Parathyroid adenoma (tissue), 2 donors: ENCODE measurements at regions not wholly inside any gene's neighbourhood (a gene's known extent, or its start where the extent isn't known, plus 50 kb on each side); places are given as distances from the start of the nearest gene placed in this dataset.

ENCODE experiments used
- H2AFZ ChIP-seq: fragments of 300-600 bp; sonication (generic); one replicate; pipeline ENCODE4 v1.7.0; 2017; ENCODE audit warnings: antibody characterized with exemption, mild to moderate bottlenecking
- H3K27ac ChIP-seq: fragments of 300-600 bp; sonication (generic); one replicate; pipeline ENCODE4 v1.7.0; 2017
- H3K27me3 ChIP-seq: fragments of 300-600 bp; sonication (generic); one replicate; pipeline ENCODE4 v1.7.0; 2017; ENCODE audit warnings: low read length; ENCODE audit not compliant: control insufficient read depth, insufficient read depth
- H3K36me3 ChIP-seq: fragments of 300-600 bp; sonication (generic); one replicate; pipeline ENCODE4 v1.7.0; 2017; ENCODE audit warnings: low read length; ENCODE audit not compliant: control insufficient read depth, insufficient read depth
- H3K4me1 ChIP-seq: fragments of 300-600 bp; sonication (generic); one replicate; pipeline ENCODE4 v1.7.0; 2017; ENCODE audit warnings: control low read depth
- H3K4me2 ChIP-seq: fragments of 300-600 bp; sonication (generic); one replicate; pipeline ENCODE4 v1.7.0; 2017; ENCODE audit warnings: low read length
- H3K4me3 ChIP-seq: fragments of 300-600 bp; sonication (generic); one replicate; pipeline ENCODE4 v1.7.0; 2017; ENCODE audit warnings: low read depth, low read length
- H3K79me2 ChIP-seq: fragments of 300-600 bp; sonication (generic); one replicate; pipeline ENCODE4 v1.7.0; 2017; ENCODE audit warnings: control low read depth
- H3K9ac ChIP-seq: fragments of 300-600 bp; sonication (generic); one replicate; pipeline ENCODE4 v1.7.0; 2017; ENCODE audit warnings: mild to moderate bottlenecking
- H3K9me3 ChIP-seq: fragments of 300-600 bp; sonication (generic); one replicate; pipeline ENCODE4 v1.7.0; 2017; ENCODE audit warnings: low read length; ENCODE audit not compliant: control insufficient read depth
- CTCF ChIP-seq: fragments of 300-600 bp; sonication (generic); IDR thresholded peaks from one replicate; pipeline ENCODE4 v1.7.0; 2017; ENCODE audit warnings: antibody characterized with exemption, mild to moderate bottlenecking
- donor health status: primary hyperparathyroidism.

GRCh38 chr1:29669912-29670311 lies 433.6 kb downstream of the PTPRU start:
- no peak for TF ChIP-seq CTCF
- H3K27me3 ChIP-seq = no peaks in the 10 kb centered on the region
- no peaks in the 10 kb centered on the region for H3K9me3 ChIP-seq

GRCh38 chr1:29669158-29669871 lies 433.0 kb downstream of the PTPRU start:
- Histone ChIP-seq H3K27ac (no peak overlapping the region), H3K9ac (no peak overlapping the region), H3K9me3 (no peaks in the 10 kb centered on the region), H3K27me3 (no peaks in the 10 kb centered on the region), H3K4me1 (peaks cover 5% of the 10 kb centered on the region), H2AFZ (no peak overlapping the region), H3K4me3 (no peak overlapping the region), H3K4me2 (no peak overlapping the region), H3K79me2 (no peaks in the 10 kb centered on the region), H3K36me3 (no peaks in the 10 kb centered on the region)
- no peak for TF ChIP-seq CTCF

More at GRCh38 chr1:29669912-29670311, 433.6 kb downstream of the PTPRU start:
- no peak overlapping the region for H3K27ac ChIP-seq
- no peaks in the 10 kb centered on the region for H3K79me2 ChIP-seq
- no peak overlapping the region for H2AFZ ChIP-seq
- H3K9ac ChIP-seq = no peak overlapping the region
- peaks cover 9% of the 10 kb centered on the region for H3K4me1 ChIP-seq
- no peaks in the 10 kb centered on the region for H3K36me3 ChIP-seq
- H3K4me3 ChIP-seq = no peak overlapping the region
- no peak overlapping the region for H3K4me2 ChIP-seq

GRCh38 chr1:29668551-29669157 lies 432.3 kb downstream of the PTPRU start:
- no peak overlapping the region for H3K27ac ChIP-seq
- H3K4me3 ChIP-seq = no peak overlapping the region
- no peak overlapping the region for H3K9ac ChIP-seq
- no peaks in the 10 kb centered on the region for H3K9me3 ChIP-seq
- H3K27me3 ChIP-seq = no peaks in the 10 kb centered on the region
- H3K36me3 ChIP-seq = no peaks in the 10 kb centered on the region
- H3K4me1 ChIP-seq = peaks cover 5% of the 10 kb centered on the region
- H3K79me2 ChIP-seq = no peaks in the 10 kb centered on the region
- no peak for TF ChIP-seq CTCF
- no peak overlapping the region for H3K4me2 ChIP-seq
- no peak overlapping the region for H2AFZ ChIP-seq

- Histone ChIP-seq H3K27ac (no peak overlapping the region), H3K4me2 (no peak overlapping the region), H3K9ac (no peak overlapping the region), H3K9me3 (no peaks in the 10 kb centered on the region), H3K36me3 (no peaks in the 10 kb centered on the region), H2AFZ (no peak overlapping the region), H3K4me1 (peaks cover 5% of the 10 kb centered on the region), H3K79me2 (no peaks in the 10 kb centered on the region), H3K4me3 (no peak overlapping the region), H3K27me3 (no peaks in the 10 kb centered on the region)
- TF ChIP-seq CTCF = no peak
Observed at GRCh38 chr1:29667951-29668350, 431.6 kb downstream of the PTPRU start.

- no peaks in the 10 kb centered on the region for H3K79me2 ChIP-seq
- no peak overlapping the region for H3K27ac ChIP-seq
- TF ChIP-seq CTCF = no peak
- no peaks in the 10 kb centered on the region for H3K27me3 ChIP-seq
- no peaks in the 10 kb centered on the region for H3K9me3 ChIP-seq
- no peak overlapping the region for H2AFZ ChIP-seq
- no peaks in the 10 kb centered on the region for H3K36me3 ChIP-seq
- no peaks in the 10 kb centered on the region for H3K4me1 ChIP-seq
- no peak overlapping the region for H3K9ac ChIP-seq
- H3K4me2 ChIP-seq = no peak overlapping the region
- H3K4me3 ChIP-seq = no peak overlapping the region
Observed at GRCh38 chr1:29664711-29665110, 428.4 kb downstream of the PTPRU start.
